K562 (cell line): ENCODE measurements at regions not wholly inside any gene's neighbourhood (a gene's known extent, or its start where the extent isn't known, plus 50 kb on each side); places are given as distances from the start of the nearest gene placed in this dataset.

Experiments used
- ATAC-seq: fragments of 200-7000 bp; cut with Tn5 transposase; 3 replicates; pipeline ENCODE4 v1.9.1; 2020; ENCODE audit warnings: moderate library complexity
- BruUV-seq: library from RNA; stranded (reverse); fragments of 400-500 nt; replicated peaks from 2 replicates; lab custom pipeline; 2021; lab: Mats Ljungman, UMichigan
- CTCF ChIA-PET: fragments of 300-600 bp; formaldehyde crosslinking; extraction: SDS; loops from one replicate; lab custom pipeline; 2021; ENCODE audit warnings: low intra/inter-chr PET ratio; lab: Yijun Ruan, JAX
- POLR2A ChIA-PET: fragments of 300-600, 350-650 bp; sonication (Branson Sonifier 250); formaldehyde crosslinking; extraction: SDS; loops from one replicate; lab custom pipeline; 2021; ENCODE audit warnings: antibody characterized with exemption, inconsistent platforms; lab: Yijun Ruan, JAX
- DNase-seq, 4 experiments: peaks; one replicate each; pipeline versions ENCODE4 v3.0.0 to v3.0.0-alpha.2; 2011 to 2018; ENCODE audit warnings: low spot score in 3 of 4, mixed read lengths in 3 of 4; ENCODE audit errors: extremely low read depth in 1 of 4
- FAIRE-seq: peaks from 2 replicates; lab custom pipeline; 2011; peaks lifted over from hg19 to GRCh38; lab: Jason Lieb, UNC
- H2AFZ ChIP-seq: 2 replicates; pipeline ENCODE4 v1.6.0; 2011; ENCODE audit warnings: low read depth, low read length, control low read depth, inconsistent platforms
- H3K27ac ChIP-seq: fragments of 200-600 bp; 3 replicates; pipeline ENCODE4 v1.8.0; 2011; ENCODE audit warnings: low read depth, mild to moderate bottlenecking, control low read depth, inconsistent platforms, low read length, moderate library complexity, mixed read lengths; ENCODE audit errors: extremely low read depth
- H3K27me3 ChIP-seq, 2 experiments: fragments of 300-600 bp in 1 of 2; 2 replicates in 1 of 2; 3 replicates in 1 of 2; pipeline versions ENCODE4 v1.6.0 to v1.8.0; 2011; ENCODE audit warnings: inconsistent platforms in 2 of 2, low read length in 2 of 2, mild to moderate bottlenecking in 1 of 2, mixed read lengths in 1 of 2, moderate library complexity in 1 of 2; ENCODE audit not compliant: control insufficient read depth in 2 of 2, insufficient read depth in 2 of 2
- H3K36me3 ChIP-seq: fragments of 300-600 bp; 3 replicates; pipeline ENCODE4 v1.8.0; 2011; ENCODE audit warnings: mild to moderate bottlenecking, low read length, inconsistent platforms; ENCODE audit not compliant: control insufficient read depth, insufficient read depth
- H3K4me1 ChIP-seq, 2 experiments: fragments of 200-600 bp in 1 of 2; replicated peaks in 1 of 2; 2 replicates in 1 of 2; 3 replicates in 1 of 2; pipeline versions ENCODE4 v1.5.1 to v1.8.0; 2011; ENCODE audit warnings: inconsistent platforms in 2 of 2, low read length in 2 of 2, mild to moderate bottlenecking in 1 of 2, mixed read lengths in 1 of 2, moderate library complexity in 1 of 2; ENCODE audit not compliant: control insufficient read depth in 2 of 2, insufficient read depth in 2 of 2
- H3K4me2 ChIP-seq: 2 replicates; pipeline ENCODE4 v1.6.1; 2011; ENCODE audit warnings: low read length, control low read depth, inconsistent platforms, mixed read lengths; ENCODE audit not compliant: insufficient read depth
- H3K4me3 ChIP-seq: fragments of 200-600 bp; sonication (generic), shearing (Covaris generic); 2 replicates; pipeline ENCODE4 v1.5.1; 2016; ENCODE audit warnings: control low read depth, inconsistent platforms
- H3K79me2 ChIP-seq: fragments of 200-600 bp; 3 replicates; pipeline ENCODE4 v1.8.0; 2011; ENCODE audit warnings: low read length, inconsistent platforms; ENCODE audit not compliant: control insufficient read depth, insufficient read depth
- H3K9ac ChIP-seq, 2 experiments: 2 replicates each; pipeline versions ENCODE4 v1.6.0 to v1.6.1; 2011; ENCODE audit warnings: low read depth in 2 of 2, low read length in 2 of 2, control low read depth in 1 of 2, inconsistent platforms in 1 of 2, mild to moderate bottlenecking in 1 of 2, mixed read lengths in 1 of 2; ENCODE audit not compliant: insufficient read depth in 1 of 2
- H3K9me1 ChIP-seq: one replicate; pipeline ENCODE4 v1.6.0; 2011; ENCODE audit warnings: inconsistent platforms, mild to moderate bottlenecking, low read length, moderate library complexity; ENCODE audit not compliant: control insufficient read depth, insufficient read depth
- H3K9me3 ChIP-seq: replicated peaks from 2 replicates; pipeline ENCODE4 v1.5.1; 2011; ENCODE audit warnings: low read depth, low read length, inconsistent platforms; ENCODE audit not compliant: control insufficient read depth, insufficient read depth
- H4K20me1 ChIP-seq: replicated peaks from 2 replicates; pipeline ENCODE4 v1.6.1; 2011; ENCODE audit warnings: low read length, inconsistent platforms, mixed read lengths; ENCODE audit not compliant: control insufficient read depth, insufficient read depth
- BRF1 ChIP-seq: IDR thresholded peaks from 3 replicates; pipeline ENCODE4 v1.6.1; 2011; ENCODE audit warnings: borderline replicate concordance, mild to moderate bottlenecking; ENCODE audit not compliant: insufficient read length; ENCODE audit errors: extremely low read depth
- CBFA2T3 ChIP-seq: fragments of 450-650 bp; IDR thresholded peaks from 2 replicates; pipeline ENCODE4 v1.6.1; 2017
- ELF4 ChIP-seq: fragments of 450-650 bp; formaldehyde crosslinking; IDR thresholded peaks from 2 replicates; pipeline ENCODE4 v1.4.0; 2022; ENCODE audit warnings: missing genetic modification characterization
- FOXM1 ChIP-seq, 2 experiments: fragments of 450-650 bp in 1 of 2; sonication (generic) in 1 of 2; formaldehyde crosslinking in 1 of 2; IDR thresholded peaks; 2 replicates each; pipeline versions ENCODE4 v1.6.1 to v1.9.0; 2017 to 2022; ENCODE audit warnings: low read depth in 2 of 2, mild to moderate bottlenecking in 2 of 2, missing genetic modification reagents in 1 of 2, moderate library complexity in 1 of 2
- NR1H2 ChIP-seq: sonication (generic); formaldehyde crosslinking; IDR thresholded peaks from 2 replicates; pipeline ENCODE4 v1.4.0; 2020; ENCODE audit warnings: mild to moderate bottlenecking, missing genetic modification reagents
- POLR2AphosphoS2 ChIP-seq: IDR thresholded peaks from 2 replicates; pipeline ENCODE4 v1.6.1; 2012; ENCODE audit warnings: low read length, improper control_type of control experiment
- PPARD ChIP-seq: fragments of 250-450 bp; sonication (Bioruptor Pico); IDR thresholded peaks from 2 replicates; pipeline ENCODE4 v1.8.0; 2022; ENCODE audit warnings: inconsistent platforms, mild to moderate bottlenecking, moderate library complexity
- PRMT5 ChIP-seq: sonication (generic); formaldehyde crosslinking; IDR thresholded peaks from 2 replicates; pipeline ENCODE4 v1.5.0; 2020; ENCODE audit warnings: missing genetic modification reagents
- RAD51 ChIP-seq: fragments of 450-650 bp; IDR thresholded peaks from 2 replicates; pipeline ENCODE4 v1.7.1; 2016; ENCODE audit warnings: low read depth, mild to moderate bottlenecking, borderline replicate concordance
- SIN3B ChIP-seq: fragments of 450-650 bp; IDR thresholded peaks from 2 replicates; pipeline ENCODE4 v1.6.1; 2017; ENCODE audit warnings: low read depth, mild to moderate bottlenecking, moderate library complexity
- STAT5A ChIP-seq: IDR thresholded peaks from 2 replicates; pipeline ENCODE4 v1.6.1; 2012; ENCODE audit warnings: low read length, inconsistent platforms, borderline replicate concordance
- ZNF175 ChIP-seq: fragments of 200-800 bp; sonication (Bioruptor generic); IDR thresholded peaks from 2 replicates; pipeline ENCODE4 v1.6.1; 2016; ENCODE audit warnings: low read depth, mild to moderate bottlenecking, missing genetic modification characterization, missing compliant biosample characterization
- ZNF668 ChIP-seq: fragments of 250-450 bp; sonication (Bioruptor Pico); IDR thresholded peaks from 2 replicates; pipeline ENCODE4 v1.8.0; 2022; ENCODE audit warnings: mild to moderate bottlenecking, inconsistent platforms
- WGBS: fragments of 100-300 bp; shearing (Covaris generic); methylation state at CpG from one replicate; pipeline ENCODE4 v1.1.6; 2016; ENCODE audit warnings: low coverage, mixed read lengths; ENCODE audit not compliant: insufficient coverage; ENCODE audit errors: missing lambda C conversion rate; 5-methylcytosine and 5-hydroxymethylcytosine counted together
- in situ Hi-C: fragments of 300-500 bp; cut with MboI; formaldehyde crosslinking; loops from 4 replicates; pipeline ENCODE4 v1.15.0; 2018; ENCODE audit warnings: inconsistent platforms, mixed read lengths
- intact Hi-C: fragments of 100-400 bp; cut with micrococcal nuclease; formaldehyde crosslinking; loops from 2 replicates; pipeline ENCODE4 v1.14.2; 2022
- TF ChIP-seq, protein P1 (sequence below): fragments of 450-650 bp; formaldehyde crosslinking; IDR thresholded peaks from 2 replicates; pipeline ENCODE4 v1.4.0; 2020; ENCODE audit warnings: mild to moderate bottlenecking, moderate library complexity
- TF ChIP-seq, protein P2 (sequence below): fragments of 250-450 bp; sonication (Bioruptor Pico); IDR thresholded peaks from 2 replicates; pipeline ENCODE4 v1.8.0; 2022; ENCODE audit warnings: inconsistent platforms
- TF ChIP-seq, protein P3 (sequence below), 2 experiments: fragments of 450-650 bp; IDR thresholded peaks; 2 replicates each; pipeline ENCODE4 v1.6.1; 2016

DNA sequence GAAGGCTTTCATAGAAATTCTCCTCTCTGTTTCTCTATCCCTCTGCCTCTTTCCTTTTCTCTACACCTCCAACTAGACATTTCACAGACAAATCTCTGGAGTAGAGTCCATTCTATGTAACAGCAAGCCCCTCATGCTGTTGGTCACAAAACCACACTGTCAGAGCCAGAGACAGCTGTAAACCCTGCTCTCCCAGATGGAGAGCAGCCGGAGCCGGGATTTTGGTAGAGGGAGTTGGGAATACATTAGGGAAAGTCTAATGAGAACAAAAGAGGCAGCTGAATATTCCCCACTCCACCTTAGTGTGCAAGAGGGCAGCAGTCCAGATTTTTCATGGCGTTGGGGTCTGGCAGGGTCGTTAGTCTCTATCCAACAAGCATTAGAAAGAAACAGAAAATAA, 68.3 kb upstream of the EDN1 start:
- H4K20me1 ChIP-seq = no peaks in the 10 kb centered on the region
- POLR2A ChIA-PET = no interaction called here
- H3K4me3 ChIP-seq = no peak overlapping the region
- no peak for FAIRE-seq
- no TSS peak for BruUV-seq
- ATAC-seq = no peak; the same call in 1 of the 3 replicates
- WGBS = 0% methylated on average over 4 of the region's 4 CpGs
- H3K9me3 ChIP-seq = no peaks in the 10 kb centered on the region
- DNase-seq = no peak
- H3K9me1 ChIP-seq = no peaks in the 10 kb centered on the region
- no peaks in the 10 kb centered on the region for H3K79me2 ChIP-seq
- no peak overlapping the region for H3K4me2 ChIP-seq
- H2AFZ ChIP-seq = no peak overlapping the region
- peaks cover 36 to 54% of the 10 kb centered on the region in 2 experiments for H3K27me3 ChIP-seq
- H3K27ac ChIP-seq = no peak overlapping the region
- intact Hi-C loops = no loop called here
- CTCF ChIA-PET = no interaction called here
- H3K36me3 ChIP-seq = no peaks in the 10 kb centered on the region
- no peak overlapping the region for H3K9ac ChIP-seq
- TF ChIP-seq ZNF175 (CRISPR knock-in tag) (no peak), ELF4 (CRISPR knock-in tag) (no peak), CBFA2T3 (no peak), PRMT5 (CRISPR knock-in tag) (no peak), STAT5A (no peak), ZNF668 (no peak), PPARD (CRISPR knock-in tag) (no peak), RAD51 (no peak), FOXM1 (IDR thresholded peaks at IDR 0.05; ENCODE audit: low read depth) (no peak), FOXM1 (CRISPR knock-in tag; IDR thresholded peaks at IDR 0.05; ENCODE audit: low read depth) (no peak), SIN3B (no peak), POLR2AphosphoS2 (no peak), NR1H2 (no peak), BRF1 (no peak)
- TF ChIP-seq, protein P1, sequence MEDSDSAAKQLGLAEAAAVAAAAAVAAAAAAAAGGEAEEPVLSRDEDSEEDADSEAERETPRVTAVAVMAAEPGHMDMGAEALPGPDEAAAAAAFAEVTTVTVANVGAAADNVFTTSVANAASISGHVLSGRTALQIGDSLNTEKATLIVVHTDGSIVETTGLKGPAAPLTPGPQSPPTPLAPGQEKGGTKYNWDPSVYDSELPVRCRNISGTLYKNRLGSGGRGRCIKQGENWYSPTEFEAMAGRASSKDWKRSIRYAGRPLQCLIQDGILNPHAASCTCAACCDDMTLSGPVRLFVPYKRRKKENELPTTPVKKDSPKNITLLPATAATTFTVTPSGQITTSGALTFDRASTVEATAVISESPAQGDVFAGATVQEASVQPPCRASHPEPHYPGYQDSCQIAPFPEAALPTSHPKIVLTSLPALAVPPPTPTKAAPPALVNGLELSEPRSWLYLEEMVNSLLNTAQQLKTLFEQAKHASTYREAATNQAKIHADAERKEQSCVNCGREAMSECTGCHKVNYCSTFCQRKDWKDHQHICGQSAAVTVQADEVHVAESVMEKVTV (CRISPR knock-in tag) = no peak
- TF ChIP-seq, protein P2, sequence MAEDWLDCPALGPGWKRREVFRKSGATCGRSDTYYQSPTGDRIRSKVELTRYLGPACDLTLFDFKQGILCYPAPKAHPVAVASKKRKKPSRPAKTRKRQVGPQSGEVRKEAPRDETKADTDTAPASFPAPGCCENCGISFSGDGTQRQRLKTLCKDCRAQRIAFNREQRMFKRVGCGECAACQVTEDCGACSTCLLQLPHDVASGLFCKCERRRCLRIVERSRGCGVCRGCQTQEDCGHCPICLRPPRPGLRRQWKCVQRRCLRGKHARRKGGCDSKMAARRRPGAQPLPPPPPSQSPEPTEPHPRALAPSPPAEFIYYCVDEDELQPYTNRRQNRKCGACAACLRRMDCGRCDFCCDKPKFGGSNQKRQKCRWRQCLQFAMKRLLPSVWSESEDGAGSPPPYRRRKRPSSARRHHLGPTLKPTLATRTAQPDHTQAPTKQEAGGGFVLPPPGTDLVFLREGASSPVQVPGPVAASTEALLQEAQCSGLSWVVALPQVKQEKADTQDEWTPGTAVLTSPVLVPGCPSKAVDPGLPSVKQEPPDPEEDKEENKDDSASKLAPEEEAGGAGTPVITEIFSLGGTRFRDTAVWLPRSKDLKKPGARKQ (CRISPR knock-in tag) = no peak
- TF ChIP-seq, protein P3, sequence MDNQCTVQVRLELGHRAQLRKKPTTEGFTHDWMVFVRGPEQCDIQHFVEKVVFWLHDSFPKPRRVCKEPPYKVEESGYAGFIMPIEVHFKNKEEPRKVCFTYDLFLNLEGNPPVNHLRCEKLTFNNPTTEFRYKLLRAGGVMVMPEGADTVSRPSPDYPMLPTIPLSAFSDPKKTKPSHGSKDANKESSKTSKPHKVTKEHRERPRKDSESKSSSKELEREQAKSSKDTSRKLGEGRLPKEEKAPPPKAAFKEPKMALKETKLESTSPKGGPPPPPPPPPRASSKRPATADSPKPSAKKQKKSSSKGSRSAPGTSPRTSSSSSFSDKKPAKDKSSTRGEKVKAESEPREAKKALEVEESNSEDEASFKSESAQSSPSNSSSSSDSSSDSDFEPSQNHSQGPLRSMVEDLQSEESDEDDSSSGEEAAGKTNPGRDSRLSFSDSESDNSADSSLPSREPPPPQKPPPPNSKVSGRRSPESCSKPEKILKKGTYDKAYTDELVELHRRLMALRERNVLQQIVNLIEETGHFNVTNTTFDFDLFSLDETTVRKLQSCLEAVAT (IDR thresholded peaks at IDR 0.05) = no peak
- no peaks in the 10 kb centered on the region for H3K4me1 ChIP-seq
- in situ Hi-C loops = no loop called here
